Urothelium cell line (cell line): ENCODE measurements at regions not wholly inside any gene's neighbourhood (a gene's known extent, or its start where the extent isn't known, plus 50 kb on each side); places are given as distances from the start of the nearest gene placed in this dataset.
A peak's percentile ranks its signal among the peaks of the same experiment; 100 is the strongest.

Experiments used
- DNase-seq: peaks from one replicate; pipeline ENCODE4 v3.0.0; 2011; ENCODE audit warnings: low spot score, mixed read lengths
- FAIRE-seq: peaks from 2 replicates; lab custom pipeline; 2011; peaks lifted over from hg19 to GRCh38; lab: Jason Lieb, UNC

DNA sequence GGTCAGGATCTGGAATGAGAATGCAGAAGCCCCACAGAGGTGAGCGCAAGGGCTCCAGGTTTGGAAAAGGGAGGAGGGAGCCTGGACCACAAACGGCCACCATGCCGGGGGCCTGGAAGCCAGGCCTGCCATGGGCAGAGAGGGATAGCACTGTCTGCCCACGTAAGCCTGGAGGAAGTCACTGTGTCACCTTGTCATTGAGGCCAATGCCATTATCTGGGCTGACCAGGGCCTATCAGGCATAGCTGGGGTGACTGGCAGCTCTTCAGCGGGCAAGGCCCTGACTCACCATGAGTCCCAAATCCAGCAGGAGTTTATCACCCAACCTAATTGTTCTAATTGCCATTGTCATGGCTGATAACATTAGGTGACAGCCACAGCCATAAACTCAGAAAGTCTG, 84.6 kb downstream of the MATN1 start:
- FAIRE-seq (no peak), DNase-seq (no peak)

- DNase-seq, result no peak
- no peak for FAIRE-seq
Observed at GRCh38 chr1:30638086-30638485, 85.3 kb downstream of the MATN1 start.

GRCh38 chr1:30637183-30637980, 86.0 kb downstream of the MATN1 start:
- FAIRE-seq (no peak), DNase-seq (no peak)

- FAIRE-seq (no peak), DNase-seq (no peak)
Observed at GRCh38 chr1:30636621-30637020, 86.8 kb downstream of the MATN1 start.

GRCh38 chr1:30635391-30635975, 87.9 kb downstream of the MATN1 start:
- FAIRE-seq (no peak), DNase-seq (no peak)

- FAIRE-seq, result peak; percentile 91
- no peak for DNase-seq
Observed at GRCh38 chr1:30634507-30634906, 88.9 kb downstream of the MATN1 start.

DNA sequence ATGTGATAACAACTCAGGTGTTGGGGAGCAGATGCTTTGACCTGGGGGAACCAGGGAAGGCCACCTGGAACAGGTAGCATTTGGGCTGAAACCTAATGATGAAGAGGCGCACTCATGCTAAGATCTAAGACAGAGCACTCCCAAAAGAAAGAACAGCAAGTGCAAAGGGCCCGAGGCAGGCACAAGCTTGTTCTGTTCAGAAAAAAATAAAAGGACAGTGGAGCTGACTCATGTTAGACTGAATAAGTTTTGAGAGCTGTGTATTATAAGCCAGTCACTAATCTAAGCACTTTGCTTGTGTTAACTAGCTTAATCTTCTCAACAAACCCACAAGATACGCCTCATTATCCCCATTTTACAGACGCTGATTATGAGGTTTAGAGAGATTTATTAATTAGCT, 90.1 kb downstream of the MATN1 start:
- no peak for FAIRE-seq

GRCh38 chr1:30632481-30632880, 90.9 kb downstream of the MATN1 start:
- FAIRE-seq, result no peak
- DNase-seq, result no peak

More for the DNA sequence above, 90.1 kb downstream of the MATN1 start:
- DNase-seq, result no peak

- no peak for FAIRE-seq
- DNase-seq, result no peak
Observed at GRCh38 chr1:30631700-30632099, 91.7 kb downstream of the MATN1 start.

DNA sequence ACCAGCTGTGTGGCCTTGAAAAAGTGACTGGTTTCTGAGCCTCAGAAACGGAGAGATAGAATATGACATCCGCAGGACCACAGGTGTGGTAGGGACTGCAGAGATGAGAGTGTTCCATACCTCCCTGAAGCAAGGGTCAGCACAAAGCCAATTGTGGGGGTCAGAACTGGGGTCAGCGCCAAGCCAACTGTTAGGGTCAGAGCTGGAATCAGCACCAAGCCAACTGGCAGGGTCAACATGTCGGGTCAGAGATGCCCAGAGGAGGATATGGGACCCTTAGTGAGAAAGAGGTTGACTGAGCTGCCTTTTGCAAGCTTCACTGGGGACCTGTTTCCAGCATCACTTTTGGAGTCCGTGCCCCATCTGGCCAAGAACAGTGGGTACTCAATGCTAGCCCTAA, 93.9 kb downstream of the MATN1 start:
- no peak for FAIRE-seq
- no peak for DNase-seq

DNA sequence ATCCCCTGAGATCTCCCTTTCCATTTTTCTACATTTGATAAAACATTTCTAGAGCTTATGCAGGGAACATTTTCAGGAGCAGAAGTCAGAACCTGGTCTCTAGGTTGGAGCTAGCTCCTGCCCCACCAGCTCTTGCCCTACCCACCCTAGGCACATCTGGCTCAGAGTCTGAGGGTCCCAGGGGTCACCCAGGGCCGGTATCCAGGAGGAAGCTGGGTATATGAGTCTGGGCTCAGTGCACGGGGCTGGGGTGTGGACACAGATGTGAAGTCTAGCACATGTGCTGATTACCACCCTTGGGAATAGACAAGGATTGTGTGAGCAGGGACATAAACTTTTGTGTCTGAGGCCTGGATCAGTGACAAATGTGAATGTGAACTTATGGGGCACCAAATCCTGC, 95.4 kb downstream of the MATN1 start:
- FAIRE-seq (no peak), DNase-seq (no peak)

DNA sequence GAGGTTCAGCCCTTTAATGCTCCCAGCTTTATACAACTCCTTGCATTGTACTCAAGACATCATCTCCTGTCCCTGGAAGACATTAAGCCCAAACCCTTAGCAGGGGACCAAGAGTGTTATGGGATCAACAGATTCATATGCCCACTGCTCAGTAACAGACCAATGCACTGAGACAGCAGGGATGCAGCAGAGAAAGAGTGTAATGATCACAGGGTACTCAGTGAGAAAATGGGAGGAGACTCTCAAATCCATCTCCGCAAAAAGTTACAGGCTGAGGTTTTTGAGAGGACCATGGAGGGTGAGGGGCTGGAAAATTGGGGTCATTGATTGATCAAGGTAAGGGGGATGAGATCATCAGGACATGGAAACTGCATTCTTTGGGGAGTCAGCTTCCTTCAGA, 96.2 kb downstream of the MATN1 start:
- DNase-seq, result no peak
- peak; percentile 76 for FAIRE-seq

DNA sequence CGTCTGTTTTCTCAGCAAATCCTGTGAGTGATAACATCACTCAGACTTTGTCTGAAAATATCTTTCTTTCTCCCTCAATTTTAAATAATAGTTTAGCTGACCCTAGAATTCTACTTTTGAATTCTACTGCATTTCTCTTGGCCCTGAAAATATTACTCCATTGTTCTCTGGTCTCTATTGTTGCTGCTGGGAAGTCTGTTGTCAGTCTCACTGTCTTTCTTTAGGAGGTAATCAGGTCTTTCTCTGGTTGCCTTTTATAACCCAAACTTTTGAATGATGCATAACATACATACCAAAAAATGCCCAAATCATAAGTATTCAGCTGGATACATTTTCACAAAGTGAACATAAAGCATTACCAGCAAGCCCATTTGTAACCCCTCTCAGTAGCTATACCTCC, 100.0 kb downstream of the MATN1 start:
- FAIRE-seq (no peak), DNase-seq (no peak)

- no peak for FAIRE-seq
- no peak for DNase-seq
Observed at GRCh38 chr1:30619619-30620018, 103.8 kb downstream of the MATN1 start.

- DNase-seq (peak; percentile 64), FAIRE-seq (peak; percentile 66)
Observed at GRCh38 chr1:30618335-30618747, 105.0 kb downstream of the MATN1 start.

GRCh38 chr1:30616759-30617158, 106.6 kb downstream of the MATN1 start:
- DNase-seq (no peak), FAIRE-seq (no peak)

- no peak for DNase-seq
- no peak for FAIRE-seq
Observed at GRCh38 chr1:30615816-30616590, 107.4 kb downstream of the MATN1 start.

GRCh38 chr1:30615076-30615795, 108.1 kb downstream of the MATN1 start:
- DNase-seq, result no peak
- FAIRE-seq, result no peak

GRCh38 chr1:30613188-30613587, 110.2 kb downstream of the MATN1 start:
- DNase-seq (no peak), FAIRE-seq (no peak)

GRCh38 chr1:30612536-30613065, 110.8 kb downstream of the MATN1 start:
- DNase-seq (no peak), FAIRE-seq (no peak)

- DNase-seq, result no peak
- FAIRE-seq, result no peak
Observed at GRCh38 chr1:30611741-30612309, 111.6 kb downstream of the MATN1 start.
